ENCODE measurements at regions not wholly inside any gene's neighbourhood (a gene's known extent, or its start where the extent isn't known, plus 50 kb on each side); places are given as distances from the start of the nearest gene placed in this dataset.

GRCh38 chr1:187326557-187326956 lies 497.8 kb downstream of the PLA2G4A start (continued):
- no peak for TF ChIP-seq ZBTB33 (IDR thresholded peaks at IDR 0.05)
- TF ChIP-seq YY1 (IDR thresholded peaks at IDR 0.05) = no peak
- TF ChIP-seq ATF3 (IDR thresholded peaks at IDR 0.05) = no peak
- TF ChIP-seq FOXA2 (IDR thresholded peaks at IDR 0.05) = no peak
- no peak for TF ChIP-seq MAX (IDR thresholded peaks at IDR 0.05)
- no peak for TF ChIP-seq SP1 (IDR thresholded peaks at IDR 0.05)
- no peak for TF ChIP-seq NR2F2 (IDR thresholded peaks at IDR 0.05)
- no peak for TF ChIP-seq JUND (IDR thresholded peaks at IDR 0.05)

GRCh38 chr1:187336441-187337168 lies 507.9 kb downstream of the PLA2G4A start:
- Histone ChIP-seq H3K36me3 (ENCODE audit: control insufficient read depth in 4 of 4, insufficient read depth in 3 of 4, low read depth in 1 of 4, low read length in 3 of 4) (no peaks in the 10 kb centered on the region), H3K4me1 (ENCODE audit: control insufficient read depth in 4 of 4, insufficient read depth in 4 of 4, low read length in 3 of 4) (no peaks in the 10 kb centered on the region), H3K4me3 (ENCODE audit: low read depth in 1 of 3, low read length in 3 of 3) (no peak overlapping the region), H3K9me3 (ENCODE audit: control insufficient read depth in 4 of 4, low read length in 3 of 4) (no peaks in the 10 kb centered on the region), H3K27me3 (ENCODE audit: control insufficient read depth in 4 of 4, insufficient read depth in 4 of 4, low read length in 3 of 4) (no peaks in the 10 kb centered on the region), H3K9ac (ENCODE audit: low read depth in 1 of 2, low read length in 2 of 2) (no peak overlapping the region), H3K27ac (ENCODE audit: low read depth in 1 of 2, low read length in 2 of 2) (no peak overlapping the region)
- 71% methylated on average over 2 of the region's 2 CpGs for WGBS
- no peak for DNase-seq (ENCODE audit: low spot score)
- TF ChIP-seq JUND (IDR thresholded peaks at IDR 0.05) = no peak

GRCh38 chr1:187338762-187339412 lies 510.1 kb downstream of the PLA2G4A start:
- H3K4me3 ChIP-seq (ENCODE audit: low read depth in 1 of 3, low read length in 3 of 3) = no peak overlapping the region
- no peaks in the 10 kb centered on the region for H3K4me1 ChIP-seq (ENCODE audit: control insufficient read depth in 4 of 4, insufficient read depth in 4 of 4, low read length in 3 of 4)
- no peak overlapping the region for H3K27ac ChIP-seq (ENCODE audit: low read depth in 1 of 2, low read length in 2 of 2)
- no peaks in the 10 kb centered on the region for H3K27me3 ChIP-seq (ENCODE audit: control insufficient read depth in 4 of 4, insufficient read depth in 4 of 4, low read length in 3 of 4)
- TF ChIP-seq MAX (IDR thresholded peaks at IDR 0.05) (no peak), EGR1 (IDR thresholded peaks at IDR 0.05; ENCODE audit: low read depth in 2 of 2) (no peak), FOXA2 (IDR thresholded peaks at IDR 0.05) (no peak), REST (IDR thresholded peaks at IDR 0.05) (no peak), CTCF (IDR thresholded peaks at IDR 0.05; ENCODE audit: low read depth, low read length, missing input control) (no peak), HNF4A (conservative IDR thresholded peaks at IDR 0.05) (no peak)
- no peaks in the 10 kb centered on the region for H3K9me3 ChIP-seq (ENCODE audit: control insufficient read depth in 4 of 4, low read length in 3 of 4)
- no peaks in the 10 kb centered on the region for H3K36me3 ChIP-seq (ENCODE audit: control insufficient read depth in 4 of 4, insufficient read depth in 3 of 4, low read depth in 1 of 4, low read length in 3 of 4)
- DNase-seq (ENCODE audit: low spot score) = no peak
- no peak overlapping the region for H3K9ac ChIP-seq (ENCODE audit: low read depth in 1 of 2, low read length in 2 of 2)

Measured in liver (tissue), 8 donors.